ENCODE measurements at regions not wholly inside any gene's neighbourhood (a gene's known extent, or its start where the extent isn't known, plus 50 kb on each side); places are given as distances from the start of the nearest gene placed in this dataset.
A peak's percentile ranks its signal among the peaks of the same experiment; 100 is the strongest.
"Not testable (repeated sequence)": the region's sequence is repeated elsewhere in the genome, so short reads cannot be mapped to it uniquely, and the experiment has no call there.

- no peak for TF ChIP-seq CTCF (IDR thresholded peaks at IDR 0.05; ENCODE audit: insufficient read depth, low read depth, low read length, missing control alignments)
- no peak for DNase-seq (ENCODE audit: low read depth)
Measured at GRCh38 chr4:123603165-123603564, 206.6 kb downstream of the SPRY1 start.

GRCh38 chr4:123605797-123606196 lies 209.2 kb downstream of the SPRY1 start:
- not testable (repeated sequence) for H3K4me3 ChIP-seq (ENCODE audit: low read depth, low read length); DNase-seq (ENCODE audit: low read depth)

More at GRCh38 chr4:123603165-123603564, 206.6 kb downstream of the SPRY1 start:
- H3K4me3 ChIP-seq (ENCODE audit: low read depth, low read length) = no peak overlapping the region

- H3K4me3 ChIP-seq (ENCODE audit: low read depth, low read length) = no peak overlapping the region
- no peak for TF ChIP-seq CTCF (IDR thresholded peaks at IDR 0.05; ENCODE audit: insufficient read depth, low read depth, low read length, missing control alignments)
- no peak for DNase-seq (ENCODE audit: low read depth)
Measured at GRCh38 chr4:123606336-123606735, 209.7 kb downstream of the SPRY1 start.

GRCh38 chr4:123606946-123607542 lies 210.4 kb downstream of the SPRY1 start:
- peak; percentile 34 for DNase-seq (ENCODE audit: low read depth)
- H3K4me3 ChIP-seq (ENCODE audit: low read depth, low read length) = no peak overlapping the region
- no peak for TF ChIP-seq CTCF (IDR thresholded peaks at IDR 0.05; ENCODE audit: insufficient read depth, low read depth, low read length, missing control alignments)

GRCh38 chr4:123609829-123610228 lies 213.2 kb downstream of the SPRY1 start:
- H3K4me3 ChIP-seq (ENCODE audit: low read depth, low read length) = no peak overlapping the region
- DNase-seq (ENCODE audit: low read depth) = no peak
- no peak for TF ChIP-seq CTCF (IDR thresholded peaks at IDR 0.05; ENCODE audit: insufficient read depth, low read depth, low read length, missing control alignments)

GRCh38 chr4:123613586-123614344 lies 217.2 kb downstream of the SPRY1 start:
- H3K4me3 ChIP-seq (ENCODE audit: low read depth, low read length) = no peak overlapping the region
- TF ChIP-seq CTCF (IDR thresholded peaks at IDR 0.05; ENCODE audit: insufficient read depth, low read depth, low read length, missing control alignments) = no peak
- no peak for DNase-seq (ENCODE audit: low read depth)

- TF ChIP-seq CTCF (IDR thresholded peaks at IDR 0.05; ENCODE audit: insufficient read depth, low read depth, low read length, missing control alignments) = no peak
- H3K4me3 ChIP-seq (ENCODE audit: low read depth, low read length) = no peak overlapping the region
- DNase-seq (ENCODE audit: low read depth) = no peak
Measured at GRCh38 chr4:123615901-123616300, 219.3 kb downstream of the SPRY1 start.

All from GM12865 (cell line).